DOHH2 (cell line): ENCODE measurements at regions not wholly inside any gene's neighbourhood (a gene's known extent, or its start where the extent isn't known, plus 50 kb on each side); places are given as distances from the start of the nearest gene placed in this dataset.

Experiments used
- H3F3A ChIP-seq: fragments of 200-600 bp; sonication (generic), shearing (Covaris generic); 2 replicates; pipeline ENCODE4 v1.6.0; 2016; ENCODE audit warnings: antibody characterized with exemption, mild to moderate bottlenecking; ENCODE audit not compliant: control insufficient read depth, insufficient read depth
- H3K27ac ChIP-seq: fragments of 200-600 bp; sonication (generic); 2 replicates; pipeline ENCODE4 v1.5.1; 2014; ENCODE audit warnings: low read depth, mild to moderate bottlenecking, low read length, moderate library complexity
- H3K27me3 ChIP-seq: fragments of 200-600 bp; sonication (generic); 2 replicates; pipeline ENCODE4 v1.6.1; 2014; ENCODE audit warnings: mild to moderate bottlenecking, low read length, mixed read lengths; ENCODE audit not compliant: control insufficient read depth
- H3K36me3 ChIP-seq: fragments of 200-600 bp; sonication (generic); 2 replicates; pipeline ENCODE4 v1.6.1; 2014; ENCODE audit warnings: mild to moderate bottlenecking, low read length, moderate library complexity, mixed read lengths; ENCODE audit not compliant: control insufficient read depth
- H3K4me1 ChIP-seq: fragments of 200-600 bp; sonication (generic); 2 replicates; pipeline ENCODE4 v1.6.1; 2014; ENCODE audit warnings: mild to moderate bottlenecking, low read length, mixed read lengths; ENCODE audit not compliant: control insufficient read depth
- H3K4me2 ChIP-seq: fragments of 200-600 bp; sonication (generic); 2 replicates; pipeline ENCODE4 v1.6.0; 2014; ENCODE audit warnings: mild to moderate bottlenecking, low read length, moderate library complexity
- H3K4me3 ChIP-seq: fragments of 200-600 bp; sonication (generic); 2 replicates; pipeline ENCODE4 v1.5.1; 2014; ENCODE audit warnings: mild to moderate bottlenecking, low read length, mixed read lengths
- H3K79me2 ChIP-seq: fragments of 200-600 bp; sonication (generic); 2 replicates; pipeline ENCODE4 v1.6.1; 2014; ENCODE audit warnings: mild to moderate bottlenecking, low read length, mixed read lengths; ENCODE audit not compliant: control insufficient read depth
- H3K9me2 ChIP-seq: fragments of 200-600 bp; sonication (generic); replicated peaks from 2 replicates; pipeline ENCODE4 v1.6.1; 2014; ENCODE audit warnings: mild to moderate bottlenecking, low read length, mixed read lengths; ENCODE audit not compliant: control insufficient read depth
- H3K9me3 ChIP-seq: fragments of 200-600 bp; sonication (generic); 2 replicates; pipeline ENCODE4 v1.6.1; 2014; ENCODE audit warnings: antibody characterized with exemption, low read length, mixed read lengths; ENCODE audit not compliant: control insufficient read depth, insufficient read depth
- H4K20me1 ChIP-seq: fragments of 200-600 bp; sonication (generic); 2 replicates; pipeline ENCODE4 v1.6.0; 2014; ENCODE audit warnings: low read depth, mild to moderate bottlenecking, antibody characterized with exemption, low read length, moderate library complexity; ENCODE audit not compliant: control insufficient read depth, insufficient read depth
- EZH2phosphoT487 ChIP-seq: fragments of 200-600 bp; sonication (generic); IDR thresholded peaks from 2 replicates; pipeline ENCODE4 v1.6.1; 2017; ENCODE audit warnings: borderline replicate concordance, mild to moderate bottlenecking, antibody characterized with exemption, low read length, moderate library complexity, mixed read lengths
- TF ChIP-seq, protein P1 (sequence below): fragments of 200-600 bp; sonication (generic); IDR thresholded peaks from one replicate; pipeline ENCODE4 v1.5.1; 2014; ENCODE audit warnings: antibody characterized with exemption, mild to moderate bottlenecking, low read depth, low read length; ENCODE audit not compliant: poor library complexity, severe bottlenecking

DNA sequence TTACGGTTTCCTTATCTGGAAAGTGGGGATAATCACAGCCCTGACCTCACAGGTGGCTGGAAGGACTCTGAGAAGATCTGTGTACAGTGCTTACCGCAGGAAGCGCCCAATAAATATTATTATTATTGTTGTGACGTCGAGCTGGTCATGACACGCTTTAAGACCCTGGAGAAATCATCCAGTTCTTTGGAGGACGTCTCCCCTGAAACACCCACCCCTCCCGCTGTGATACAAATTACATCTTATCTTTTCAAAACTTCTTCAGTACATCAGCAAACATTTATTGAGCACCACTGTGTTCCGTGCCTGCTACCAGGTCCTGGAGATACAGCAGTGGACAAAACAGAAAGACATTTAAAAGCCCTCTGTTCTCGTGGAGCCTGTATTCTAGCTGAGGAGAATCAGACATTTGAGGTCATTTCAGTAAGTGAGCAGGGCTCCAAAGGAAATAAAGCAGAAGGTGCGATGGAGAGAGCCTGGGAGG is 118.7 kb downstream of the CEBPB start:
- H3K4me3 ChIP-seq, result no peak overlapping the region
- no peaks in the 10 kb centered on the region for H4K20me1 ChIP-seq
- no peaks in the 10 kb centered on the region for H3K36me3 ChIP-seq
- H3K9me2 ChIP-seq, result no peaks in the 10 kb centered on the region
- H3K79me2 ChIP-seq, result no peaks in the 10 kb centered on the region
- TF ChIP-seq, protein P1, sequence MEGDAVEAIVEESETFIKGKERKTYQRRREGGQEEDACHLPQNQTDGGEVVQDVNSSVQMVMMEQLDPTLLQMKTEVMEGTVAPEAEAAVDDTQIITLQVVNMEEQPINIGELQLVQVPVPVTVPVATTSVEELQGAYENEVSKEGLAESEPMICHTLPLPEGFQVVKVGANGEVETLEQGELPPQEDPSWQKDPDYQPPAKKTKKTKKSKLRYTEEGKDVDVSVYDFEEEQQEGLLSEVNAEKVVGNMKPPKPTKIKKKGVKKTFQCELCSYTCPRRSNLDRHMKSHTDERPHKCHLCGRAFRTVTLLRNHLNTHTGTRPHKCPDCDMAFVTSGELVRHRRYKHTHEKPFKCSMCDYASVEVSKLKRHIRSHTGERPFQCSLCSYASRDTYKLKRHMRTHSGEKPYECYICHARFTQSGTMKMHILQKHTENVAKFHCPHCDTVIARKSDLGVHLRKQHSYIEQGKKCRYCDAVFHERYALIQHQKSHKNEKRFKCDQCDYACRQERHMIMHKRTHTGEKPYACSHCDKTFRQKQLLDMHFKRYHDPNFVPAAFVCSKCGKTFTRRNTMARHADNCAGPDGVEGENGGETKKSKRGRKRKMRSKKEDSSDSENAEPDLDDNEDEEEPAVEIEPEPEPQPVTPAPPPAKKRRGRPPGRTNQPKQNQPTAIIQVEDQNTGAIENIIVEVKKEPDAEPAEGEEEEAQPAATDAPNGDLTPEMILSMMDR, result no peak
- TF ChIP-seq EZH2phosphoT487, result no peak
- H3K9me3 ChIP-seq, result no peaks in the 10 kb centered on the region
- no peaks in the 10 kb centered on the region for H3F3A ChIP-seq
- no peak overlapping the region for H3K27ac ChIP-seq
- H3K4me1 ChIP-seq, result peaks cover 6% of the 10 kb centered on the region
- peaks cover 4% of the 10 kb centered on the region for H3K27me3 ChIP-seq
- H3K4me2 ChIP-seq, result no peak overlapping the region

DNA sequence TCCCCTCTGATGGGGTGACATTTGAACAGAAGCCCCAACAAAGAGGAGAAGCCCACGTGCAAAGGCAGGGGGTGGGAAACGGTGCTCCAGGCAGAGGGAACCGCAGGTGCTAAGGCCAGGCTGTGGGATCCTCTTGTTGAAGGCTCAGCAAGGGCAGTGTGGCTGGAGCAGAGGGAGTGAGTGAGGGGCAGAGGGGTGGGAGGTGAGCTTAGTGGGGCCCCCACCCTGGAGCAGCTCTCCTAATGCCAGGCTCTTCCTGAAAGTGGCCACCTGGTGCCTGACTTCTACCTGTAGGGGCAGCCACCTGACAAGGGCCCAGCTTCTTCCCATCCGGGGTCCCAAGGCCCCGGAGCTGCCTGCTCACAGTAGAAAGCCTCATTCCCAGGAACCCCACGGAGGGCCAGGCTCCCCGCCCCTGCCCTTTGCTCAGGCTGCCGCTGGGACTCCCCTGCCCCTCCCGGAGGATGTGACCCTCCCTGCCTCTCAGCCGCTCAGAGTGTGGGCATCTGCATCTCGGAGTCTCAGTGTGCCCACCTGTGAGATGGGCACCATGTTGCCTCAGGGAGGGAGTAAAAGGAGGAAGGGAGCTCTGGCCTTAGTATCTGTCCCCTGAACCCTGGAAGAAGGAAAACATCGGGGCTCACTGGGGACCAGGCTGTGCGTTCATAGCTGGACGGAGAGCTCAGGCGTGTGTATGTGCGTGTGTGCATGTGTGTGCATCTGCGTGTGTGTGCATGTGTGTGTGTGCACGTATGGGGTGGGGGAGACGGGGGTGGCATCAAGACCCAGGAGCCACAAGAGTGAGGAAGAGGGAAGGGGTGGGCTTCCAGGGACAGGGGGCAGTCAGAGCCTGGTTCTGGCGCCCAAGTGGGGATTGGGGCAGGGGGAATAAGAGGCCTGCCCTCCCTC is 119.4 kb downstream of the CEBPB start:
- no peaks in the 10 kb centered on the region for H3K9me3 ChIP-seq
- no peak overlapping the region for H3K4me3 ChIP-seq
- peaks cover 10% of the 10 kb centered on the region for H3K27me3 ChIP-seq
- no peaks in the 10 kb centered on the region for H4K20me1 ChIP-seq
- no peaks in the 10 kb centered on the region for H3K9me2 ChIP-seq
- H3K27ac ChIP-seq, result no peak overlapping the region
- TF ChIP-seq, protein P1, result no peak
- TF ChIP-seq EZH2phosphoT487, result no peak
- H3K36me3 ChIP-seq, result no peaks in the 10 kb centered on the region
- no peaks in the 10 kb centered on the region for H3F3A ChIP-seq
- no peak overlapping the region for H3K4me2 ChIP-seq
- no peaks in the 10 kb centered on the region for H3K79me2 ChIP-seq
- H3K4me1 ChIP-seq, result peaks cover 6% of the 10 kb centered on the region

DNA sequence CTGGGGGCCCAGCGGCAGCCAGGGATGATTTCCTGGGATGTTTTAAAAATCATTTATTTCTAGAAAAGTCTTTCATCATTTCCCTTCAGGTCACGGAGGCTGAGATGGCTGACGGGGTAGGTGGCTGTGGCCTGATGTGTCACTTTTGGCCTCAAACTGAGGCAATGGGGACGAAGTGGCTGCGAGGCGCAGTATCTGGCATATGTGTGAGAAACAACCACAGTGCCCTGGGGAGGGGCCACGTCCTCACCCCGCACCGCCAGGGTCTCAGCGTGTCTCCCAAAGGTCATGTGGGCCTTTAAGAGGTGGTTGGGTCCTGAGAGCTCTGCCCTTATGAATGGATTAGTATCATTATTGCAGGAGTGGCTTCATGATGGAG is 120.0 kb downstream of the CEBPB start:
- Histone ChIP-seq H3K4me1 (peaks cover 6% of the 10 kb centered on the region), H3K9me3 (no peaks in the 10 kb centered on the region), H3K27ac (no peak overlapping the region), H3K79me2 (no peaks in the 10 kb centered on the region), H3K36me3 (no peaks in the 10 kb centered on the region), H3K4me2 (no peak overlapping the region), H3K4me3 (no peak overlapping the region), H3F3A (no peaks in the 10 kb centered on the region), H4K20me1 (no peaks in the 10 kb centered on the region), H3K9me2 (no peaks in the 10 kb centered on the region), H3K27me3 (peaks cover 17% of the 10 kb centered on the region)
- TF ChIP-seq EZH2phosphoT487, result no peak
- TF ChIP-seq, protein P1, result no peak
